HG03354 (cell line): ENCODE measurements at regions not wholly inside any gene's neighbourhood (a gene's known extent, or its start where the extent isn't known, plus 50 kb on each side); places are given as distances from the start of the nearest gene placed in this dataset.
A peak's percentile ranks its signal among the peaks of the same experiment; 100 is the strongest.
"Not testable (repeated sequence)": the region's sequence is repeated elsewhere in the genome, so short reads cannot be mapped to it uniquely, and the experiment has no call there.

Experiments used
- ATAC-seq: cut with Tn5 transposase; IDR thresholded peaks from one replicate; pipeline ENCODE4 v1.9.1; 2021; ENCODE audit warnings: mild to moderate bottlenecking; ENCODE audit not compliant: unreplicated experiment, poor library complexity, severe bottlenecking

DNA sequence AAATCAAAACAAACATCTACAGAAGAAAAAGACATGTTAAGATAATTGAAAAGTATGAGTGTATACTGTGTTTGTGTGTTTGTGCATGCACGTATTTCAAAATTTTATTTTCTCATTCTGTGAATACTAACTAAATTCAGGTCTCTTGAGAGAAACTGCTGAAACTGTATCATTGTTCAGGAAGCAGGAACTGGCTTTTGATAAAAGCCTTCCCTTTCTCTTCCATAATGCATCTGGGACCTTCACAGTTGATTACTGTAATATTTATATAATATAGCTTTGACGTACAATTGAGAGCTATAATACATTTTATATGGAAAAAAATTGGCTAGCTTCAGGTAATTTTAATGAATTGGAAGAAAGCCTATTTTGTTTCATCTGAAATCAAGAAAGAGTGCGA, 993.5 kb downstream of the SLC6A15 start:
- ATAC-seq, result no peak

- ATAC-seq, result no peak
Observed at GRCh38 chr12:83904175-83904574, 1008.4 kb downstream of the SLC6A15 start.

DNA sequence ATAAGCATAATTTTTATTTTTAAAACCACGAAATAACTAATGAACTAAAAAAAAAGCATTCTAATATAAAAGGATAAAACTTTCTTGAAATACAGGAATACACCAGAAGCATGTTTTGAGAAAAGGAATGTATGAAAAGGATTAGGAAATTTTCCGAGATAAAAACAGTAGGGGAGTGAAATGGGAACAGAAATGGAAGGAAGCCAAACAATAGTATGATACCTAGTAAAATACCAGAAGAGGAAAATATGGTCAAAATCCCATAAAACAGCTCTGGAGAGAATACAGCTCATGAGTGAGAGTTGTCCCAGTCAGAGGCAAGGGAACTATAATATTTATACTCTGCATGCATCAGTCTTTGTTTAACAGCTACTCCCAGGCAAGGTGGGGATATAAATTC, 1016.2 kb downstream of the SLC6A15 start:
- ATAC-seq, result no peak

GRCh38 chr12:83893101-83893500, 1019.5 kb downstream of the SLC6A15 start:
- no peak for ATAC-seq

GRCh38 chr12:83889745-83890144, 1022.9 kb downstream of the SLC6A15 start:
- ATAC-seq, result no peak

DNA sequence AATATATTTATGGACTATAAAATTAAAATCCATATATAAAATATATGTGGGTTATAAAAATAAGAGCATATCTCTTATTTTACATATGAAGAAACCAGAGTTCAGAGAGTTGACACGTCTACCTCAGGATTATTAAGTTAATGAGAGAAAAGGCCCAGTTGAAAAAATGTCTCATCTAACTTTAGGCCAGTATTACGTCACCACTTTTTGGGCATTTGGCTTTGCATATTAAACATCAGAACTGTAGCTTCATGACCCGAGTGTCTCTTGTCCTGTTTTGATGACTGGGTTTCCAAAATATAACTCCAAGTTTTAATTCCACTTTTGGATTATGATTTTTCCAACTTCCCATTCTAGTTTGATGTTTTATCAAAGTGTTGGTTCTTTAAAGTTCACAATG, 1026.1 kb downstream of the SLC6A15 start:
- no peak for ATAC-seq

DNA sequence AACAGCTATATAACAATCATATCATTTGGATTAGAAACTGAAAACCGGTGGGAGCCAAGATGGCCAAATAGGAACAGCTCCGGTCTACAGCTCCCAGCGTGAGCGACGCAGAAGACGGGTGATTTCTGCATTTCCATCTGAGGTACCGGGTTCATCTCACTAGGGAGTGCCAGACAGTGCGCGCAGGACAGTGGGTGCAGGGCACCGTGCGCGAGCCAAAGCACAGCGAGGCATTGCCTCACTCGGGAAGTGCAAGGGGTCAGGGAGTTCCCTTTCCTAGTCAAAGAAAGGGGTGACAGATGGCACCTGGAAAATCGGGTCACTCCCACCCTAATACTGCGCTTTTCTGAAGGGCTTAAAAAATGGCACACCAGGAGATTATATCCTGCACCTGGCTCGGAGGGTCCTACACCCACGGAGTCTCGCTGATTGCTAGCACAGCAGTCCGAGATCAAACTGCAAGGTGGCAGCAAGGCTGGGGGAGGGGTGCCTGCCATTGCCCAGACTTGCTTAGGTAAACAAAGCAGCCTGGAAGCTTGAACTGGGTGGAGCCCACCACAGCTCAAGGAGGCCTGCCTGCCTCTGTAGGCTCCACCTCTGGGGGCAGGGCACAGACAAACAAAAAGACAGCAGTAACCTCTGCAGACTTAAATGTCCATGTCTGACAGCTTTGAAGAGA, 1041.5 kb downstream of the SLC6A15 start:
- ATAC-seq, result not testable (repeated sequence)

DNA sequence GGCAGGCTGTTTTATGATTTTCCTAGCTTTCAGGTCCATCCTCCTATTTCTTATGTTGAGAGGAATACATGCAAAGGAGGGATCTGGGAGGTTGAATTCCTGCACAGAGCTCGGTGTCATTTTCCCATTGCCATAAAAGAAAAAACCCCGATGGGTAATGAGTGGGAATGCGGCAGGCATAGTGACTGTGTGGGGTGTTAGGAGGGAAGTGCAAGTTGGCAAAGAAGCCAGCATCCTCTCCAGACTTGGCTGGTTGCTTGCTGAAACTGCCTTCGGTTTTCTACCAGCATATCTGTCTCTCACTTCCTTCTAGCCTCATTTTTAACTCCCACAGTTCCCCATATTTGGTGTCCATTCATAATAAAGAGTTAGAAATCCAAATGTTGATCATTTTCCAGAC, 1046.1 kb downstream of the SLC6A15 start:
- no peak for ATAC-seq

DNA sequence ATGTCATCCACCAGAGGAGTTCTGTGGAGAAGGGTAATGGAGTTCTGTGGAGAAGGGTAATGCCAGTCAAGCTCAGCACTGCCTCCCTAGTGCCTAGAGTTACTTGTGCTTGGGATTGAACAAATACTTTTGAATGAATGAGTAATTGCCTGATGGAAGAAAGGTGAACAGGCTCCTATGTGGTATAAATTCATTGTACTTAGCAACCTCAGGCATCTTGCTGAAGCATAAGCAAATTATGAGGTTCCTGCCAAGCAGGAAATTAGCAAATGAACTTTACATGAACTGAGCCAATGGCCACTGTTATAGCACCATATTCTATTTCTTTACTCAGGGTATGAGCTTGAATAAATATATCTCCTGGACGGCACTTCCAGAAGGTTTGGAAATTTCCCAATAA, 1047.2 kb downstream of the SLC6A15 start:
- no peak for ATAC-seq

GRCh38 chr12:83864054-83864453, 1048.5 kb downstream of the SLC6A15 start:
- ATAC-seq, result no peak

DNA sequence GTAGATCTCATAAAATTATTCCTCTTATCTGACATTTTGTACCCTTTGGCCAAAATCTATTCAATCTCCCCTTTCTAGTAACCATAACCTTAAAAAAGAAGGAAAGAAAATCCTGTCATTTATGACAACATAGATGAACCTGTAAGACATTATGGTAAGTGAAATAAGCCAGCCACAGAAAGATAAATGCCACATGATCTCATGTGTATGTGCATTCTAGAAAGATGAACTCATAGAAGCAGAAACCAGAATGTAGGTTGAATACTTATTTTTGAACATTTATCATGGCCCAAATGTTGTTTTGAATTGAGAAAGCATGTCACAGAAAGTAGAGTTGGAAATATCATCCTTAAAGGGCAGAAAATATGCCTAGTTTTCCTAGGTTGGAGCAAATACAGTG, 1053.6 kb downstream of the SLC6A15 start:
- no peak for ATAC-seq

- no peak for ATAC-seq
Observed at GRCh38 chr12:83856803-83857202, 1055.8 kb downstream of the SLC6A15 start.

DNA sequence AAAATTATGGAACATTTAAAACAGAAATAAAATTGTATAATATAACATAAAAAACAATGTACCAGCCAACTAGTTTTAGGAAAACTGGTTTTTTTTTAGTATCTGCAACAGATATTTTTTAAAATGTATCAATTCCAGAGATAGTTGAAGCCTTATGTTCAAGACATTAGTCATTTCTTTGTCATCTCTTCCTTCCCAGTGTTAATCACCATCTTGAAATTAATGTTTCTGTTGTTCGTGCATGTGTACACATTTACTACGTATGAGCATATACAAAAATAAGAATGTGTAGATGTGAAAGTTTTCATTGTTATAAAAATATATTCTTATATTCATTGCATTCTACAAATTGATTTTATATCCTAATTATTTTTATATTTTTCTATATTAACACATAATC, 1062.1 kb downstream of the SLC6A15 start:
- no peak for ATAC-seq

GRCh38 chr12:83848702-83849101, 1063.9 kb downstream of the SLC6A15 start:
- no peak for ATAC-seq

GRCh38 chr12:83843541-83843940, 1069.1 kb downstream of the SLC6A15 start:
- no peak for ATAC-seq

DNA sequence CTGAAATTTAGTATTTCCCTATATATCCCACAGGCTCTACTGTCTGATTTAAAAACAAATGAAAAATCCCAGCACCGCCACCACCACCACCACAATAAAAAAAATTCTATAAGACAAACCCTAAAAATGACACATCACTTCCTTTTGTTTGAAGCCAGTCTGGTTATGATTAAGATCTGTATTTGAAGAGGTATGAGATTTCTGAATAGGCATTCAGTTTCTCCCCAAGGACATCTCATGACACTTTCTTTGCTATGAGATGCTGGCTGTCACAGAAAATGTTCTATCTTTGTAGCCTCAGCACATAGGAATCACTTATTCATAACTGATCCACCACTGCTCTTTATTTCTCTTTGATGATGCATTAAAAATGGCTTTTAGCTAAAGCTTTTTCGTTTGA, 1071.0 kb downstream of the SLC6A15 start:
- no peak for ATAC-seq

- no peak for ATAC-seq
Observed at GRCh38 chr12:83827860-83828259, 1084.7 kb downstream of the SLC6A15 start.

DNA sequence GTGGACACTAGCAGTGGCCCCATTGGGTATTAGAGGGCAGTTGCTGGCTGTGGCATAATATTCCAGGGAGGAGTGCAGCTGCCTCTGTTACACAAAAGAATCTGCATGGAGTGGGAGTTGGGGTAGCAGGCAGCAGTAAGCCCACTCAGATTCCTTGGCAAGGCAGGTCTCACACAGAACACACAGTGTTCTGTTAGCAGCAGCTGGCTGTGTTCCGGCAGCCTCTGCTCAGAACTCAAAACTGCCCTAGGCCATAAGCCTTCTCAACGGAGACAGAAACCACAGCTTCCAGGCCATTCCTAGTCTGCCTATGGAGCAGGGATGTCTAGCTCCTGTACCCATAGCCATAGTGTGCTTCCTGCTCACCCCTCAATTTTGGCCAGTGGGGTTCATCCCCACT, 1085.4 kb downstream of the SLC6A15 start:
- ATAC-seq, result no peak

DNA sequence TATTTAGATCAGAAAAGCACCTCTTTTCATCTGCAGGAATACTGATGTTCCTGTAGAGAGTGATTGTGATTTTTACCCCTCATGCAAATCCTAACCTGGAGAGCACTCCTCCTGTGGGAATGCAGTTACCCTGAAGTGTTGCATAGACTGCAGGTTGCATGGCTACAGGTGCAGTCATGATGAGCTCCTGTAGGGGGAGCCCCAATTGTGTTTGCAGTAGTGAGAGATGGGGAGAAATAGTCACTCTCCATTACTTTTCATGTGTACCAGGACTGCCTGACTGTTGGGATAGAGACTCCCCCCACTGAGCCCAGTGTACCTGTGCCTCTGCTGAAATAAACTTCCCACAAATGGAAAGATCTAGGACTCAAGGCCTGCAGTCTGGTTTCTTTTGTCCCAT, 1086.5 kb downstream of the SLC6A15 start:
- peak; percentile 70 for ATAC-seq

DNA sequence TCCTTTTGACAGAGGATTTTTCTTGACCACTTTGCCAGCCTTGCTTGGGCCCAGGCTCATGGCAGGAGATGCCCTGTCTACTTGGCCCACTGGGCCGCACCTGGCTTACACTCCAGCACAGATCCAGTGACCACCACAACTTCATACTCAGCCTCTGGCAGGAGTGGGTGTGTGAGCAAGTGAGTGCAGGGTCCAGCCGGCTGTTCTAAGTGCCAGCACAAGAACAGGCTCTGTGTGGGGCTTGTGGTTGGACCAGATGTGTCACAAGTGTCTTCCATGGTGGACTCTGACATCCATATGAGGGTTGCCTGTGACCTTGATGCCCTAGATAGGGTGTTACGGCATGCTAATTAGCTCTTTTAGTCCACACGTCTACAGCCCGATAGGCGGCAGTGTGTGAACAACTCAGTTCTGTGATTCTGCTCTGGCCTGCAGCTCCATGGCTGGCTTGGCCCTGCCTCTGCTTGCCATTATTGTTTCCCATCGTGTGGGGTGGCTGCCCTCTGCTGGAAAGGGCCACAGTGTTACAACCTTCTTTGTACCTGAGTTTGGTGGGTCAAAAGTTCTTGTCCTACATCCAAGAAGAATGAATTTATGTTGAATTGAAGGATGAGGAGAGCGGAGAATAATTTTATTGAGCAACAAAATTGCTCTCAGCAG, 1089.1 kb downstream of the SLC6A15 start:
- ATAC-seq, result peak; percentile 78

- ATAC-seq, result no peak
Observed at GRCh38 chr12:83821967-83822366, 1090.6 kb downstream of the SLC6A15 start.

DNA sequence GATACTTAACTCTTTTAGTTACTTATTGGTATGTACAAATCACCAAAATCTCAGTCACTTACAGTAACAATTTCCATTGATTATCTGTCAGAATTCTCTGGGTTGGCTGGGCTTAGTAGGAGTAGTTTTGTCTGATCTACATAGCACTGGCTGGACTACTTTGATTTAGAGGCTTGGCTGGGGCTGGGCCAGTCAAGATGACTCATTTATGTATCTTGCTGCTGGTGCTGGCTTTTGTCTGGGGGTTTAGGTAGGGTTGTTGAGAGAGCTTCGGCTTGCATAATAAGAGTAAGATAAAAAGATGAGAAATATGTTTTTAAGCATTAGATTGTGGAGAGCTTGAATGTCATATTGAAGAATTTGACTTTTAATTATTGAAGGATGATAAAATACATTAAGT, 1093.7 kb downstream of the SLC6A15 start:
- ATAC-seq, result no peak
